ENCODE measurements at regions not wholly inside any gene's neighbourhood (a gene's known extent, or its start where the extent isn't known, plus 50 kb on each side); places are given as distances from the start of the nearest gene placed in this dataset.
"Not testable (repeated sequence)": the region's sequence is repeated elsewhere in the genome, so short reads cannot be mapped to it uniquely, and the experiment has no call there.

GRCh38 chr5:155150012-155150411, 136.5 kb downstream of the KIF4B start:
- Histone ChIP-seq H3K27me3 (ENCODE audit: control insufficient read depth, insufficient read depth, low read length, poor library complexity, severe bottlenecking) (no peaks in the 10 kb centered on the region), H3K9ac (ENCODE audit: extremely low read depth, low read length, poor library complexity, severe bottlenecking) (no peak overlapping the region), H3K27ac (ENCODE audit: low read depth, low read length) (no peak overlapping the region), H3K4me3 (ENCODE audit: low read length) (no peak overlapping the region), H3K4me1 (ENCODE audit: control insufficient read depth, insufficient read depth, low read length) (no peaks in the 10 kb centered on the region), H3K9me3 (ENCODE audit: control insufficient read depth, low read length) (no peaks in the 10 kb centered on the region), H3K36me3 (ENCODE audit: control insufficient read depth, insufficient read depth, low read length) (no peaks in the 10 kb centered on the region)
- Mint-ChIP-seq H3K4me3 (no peak overlapping the region), H3K36me3 (ENCODE audit: low read depth) (no peaks in the 10 kb centered on the region), H3K9me3 (no peaks in the 10 kb centered on the region), H3K27me3 (ENCODE audit: insufficient read depth) (no peaks in the 10 kb centered on the region), H3K27ac (no peak overlapping the region), H3K4me1 (peaks cover 2% of the 10 kb centered on the region)
- WGBS, 2 experiments (ENCODE audit: insufficient coverage in 1 of 2, insufficient read length in 1 of 2), result 47 to 73% methylated on average over 1 to 4 of the region's 4 CpGs
- no peak for TF ChIP-seq CTCF (conservative IDR thresholded peaks at IDR 0.05)
- no peak for DNase-seq

- Mint-ChIP-seq H3K9me3 (no peaks in the 10 kb centered on the region), H3K27me3 (ENCODE audit: insufficient read depth) (no peaks in the 10 kb centered on the region), H3K4me1 (no peaks in the 10 kb centered on the region), H3K36me3 (ENCODE audit: low read depth) (no peaks in the 10 kb centered on the region), H3K27ac (no peak overlapping the region), H3K4me3 (no peak overlapping the region)
- Histone ChIP-seq H3K4me1 (ENCODE audit: control insufficient read depth, insufficient read depth, low read length) (no peaks in the 10 kb centered on the region), H3K9me3 (ENCODE audit: control insufficient read depth, low read length) (no peaks in the 10 kb centered on the region), H3K27me3 (ENCODE audit: control insufficient read depth, insufficient read depth, low read length, poor library complexity, severe bottlenecking) (no peaks in the 10 kb centered on the region), H3K4me3 (ENCODE audit: low read length) (no peak overlapping the region), H3K36me3 (ENCODE audit: control insufficient read depth, insufficient read depth, low read length) (no peaks in the 10 kb centered on the region), H3K27ac (ENCODE audit: low read depth, low read length) (no peak overlapping the region), H3K9ac (ENCODE audit: extremely low read depth, low read length, poor library complexity, severe bottlenecking) (no peak overlapping the region)
- no peak for DNase-seq
- TF ChIP-seq CTCF (conservative IDR thresholded peaks at IDR 0.05), result no peak
These were observed 141.4 kb downstream of the KIF4B start for GRCh38 chr5:155154973-155155372.

GRCh38 chr5:155163084-155163483, 149.5 kb downstream of the KIF4B start:
- not testable (repeated sequence) for H3K4me1 ChIP-seq (ENCODE audit: control insufficient read depth, insufficient read depth, low read length); H3K9ac ChIP-seq (ENCODE audit: extremely low read depth, low read length, poor library complexity, severe bottlenecking); H3K9me3 ChIP-seq (ENCODE audit: control insufficient read depth, low read length); H3K27me3 Mint-ChIP-seq (ENCODE audit: insufficient read depth); H3K36me3 ChIP-seq (ENCODE audit: control insufficient read depth, insufficient read depth, low read length); H3K4me3 ChIP-seq (ENCODE audit: low read length); H3K27ac Mint-ChIP-seq; DNase-seq; H3K4me1 Mint-ChIP-seq; H3K4me3 Mint-ChIP-seq; H3K36me3 Mint-ChIP-seq (ENCODE audit: low read depth); H3K27me3 ChIP-seq (ENCODE audit: control insufficient read depth, insufficient read depth, low read length, poor library complexity, severe bottlenecking); H3K27ac ChIP-seq (ENCODE audit: low read depth, low read length)
- 86 to 87% methylated on average over 7 of the region's 7 CpGs for WGBS, 2 experiments (ENCODE audit: insufficient coverage in 1 of 2, insufficient read length in 1 of 2)
- peaks cover 34% of the 10 kb centered on the region for H3K9me3 Mint-ChIP-seq

- Histone ChIP-seq H3K4me1 (ENCODE audit: control insufficient read depth, insufficient read depth, low read length) (no peaks in the 10 kb centered on the region), H3K9ac (ENCODE audit: extremely low read depth, low read length, poor library complexity, severe bottlenecking) (no peak overlapping the region), H3K9me3 (ENCODE audit: control insufficient read depth, low read length) (peaks cover 11% of the 10 kb centered on the region), H3K36me3 (ENCODE audit: control insufficient read depth, insufficient read depth, low read length) (no peaks in the 10 kb centered on the region), H3K27ac (ENCODE audit: low read depth, low read length) (no peak overlapping the region), H3K4me3 (ENCODE audit: low read length) (no peak overlapping the region), H3K27me3 (ENCODE audit: control insufficient read depth, insufficient read depth, low read length, poor library complexity, severe bottlenecking) (no peaks in the 10 kb centered on the region)
- 91 to 96% methylated on average over 3 of the region's 3 CpGs for WGBS, 2 experiments (ENCODE audit: insufficient coverage in 1 of 2, insufficient read length in 1 of 2)
- Mint-ChIP-seq H3K36me3 (ENCODE audit: low read depth) (peaks cover 3% of the 10 kb centered on the region), H3K27ac (no peak overlapping the region), H3K9me3 (peaks cover 47% of the 10 kb centered on the region), H3K4me1 (no peaks in the 10 kb centered on the region), H3K27me3 (ENCODE audit: insufficient read depth) (no peaks in the 10 kb centered on the region), H3K4me3 (no peak overlapping the region)
- no peak for TF ChIP-seq CTCF (conservative IDR thresholded peaks at IDR 0.05)
- no peak for DNase-seq
These were observed 154.2 kb downstream of the KIF4B start for GRCh38 chr5:155167736-155168135.
